ENCODE measurements at regions not wholly inside any gene's neighbourhood (a gene's known extent, or its start where the extent isn't known, plus 50 kb on each side); places are given as distances from the start of the nearest gene placed in this dataset.

GRCh38 chr13:109425821-109426689 is 360.3 kb downstream of the IRS2 start:
- Histone ChIP-seq H3K36me3 (no peaks in the 10 kb centered on the region), H3K27ac (peak overlapping the region; percentile 50), H3K9me3 (no peaks in the 10 kb centered on the region), H3K4me1 (ENCODE audit: control insufficient read depth in 1 of 2, insufficient read depth in 1 of 2, low read depth in 1 of 2, low read length in 1 of 2) (peaks cover 12 to 34% of the 10 kb centered on the region in 2 experiments), H3K27me3 (no peaks in the 10 kb centered on the region), H3K4me3 (ENCODE audit: low read depth in 1 of 2, low read length in 1 of 2) (no peak overlapping the region)
- TF ChIP-seq CTCF (IDR thresholded peaks at IDR 0.05), result no peak

- Histone ChIP-seq H3K27ac (peak overlapping the region; percentile 78), H3K9me3 (no peaks in the 10 kb centered on the region), H3K4me1 (ENCODE audit: control insufficient read depth in 1 of 2, insufficient read depth in 1 of 2, low read depth in 1 of 2, low read length in 1 of 2) (peaks cover 11 to 34% of the 10 kb centered on the region in 2 experiments), H3K36me3 (no peaks in the 10 kb centered on the region), H3K4me3 (ENCODE audit: low read depth in 1 of 2, low read length in 1 of 2) (peak overlapping the region in 1 of 2 experiments; percentile 1), H3K27me3 (no peaks in the 10 kb centered on the region)
- no peak for TF ChIP-seq CTCF (IDR thresholded peaks at IDR 0.05)
Observed at GRCh38 chr13:109422161-109422560, 364.2 kb downstream of the IRS2 start.

- no peaks in the 10 kb centered on the region for H3K27me3 ChIP-seq
- no peak overlapping the region for H3K4me3 ChIP-seq (ENCODE audit: low read depth in 1 of 2, low read length in 1 of 2)
- no peaks in the 10 kb centered on the region for H3K9me3 ChIP-seq
- H3K36me3 ChIP-seq, result no peaks in the 10 kb centered on the region
- peaks cover 11 to 34% of the 10 kb centered on the region in 2 experiments for H3K4me1 ChIP-seq (ENCODE audit: control insufficient read depth in 1 of 2, insufficient read depth in 1 of 2, low read depth in 1 of 2, low read length in 1 of 2)
- TF ChIP-seq CTCF (IDR thresholded peaks at IDR 0.05), result no peak
- no peak overlapping the region for H3K27ac ChIP-seq
Observed at GRCh38 chr13:109419896-109420295, 366.5 kb downstream of the IRS2 start.

GRCh38 chr13:109418111-109418510 is 368.3 kb downstream of the IRS2 start:
- no peak for TF ChIP-seq CTCF (IDR thresholded peaks at IDR 0.05)
- Histone ChIP-seq H3K27me3 (no peaks in the 10 kb centered on the region), H3K27ac (peak overlapping the region; percentile 38), H3K4me3 (ENCODE audit: low read depth in 1 of 2, low read length in 1 of 2) (no peak overlapping the region), H3K9me3 (no peaks in the 10 kb centered on the region), H3K36me3 (no peaks in the 10 kb centered on the region), H3K4me1 (ENCODE audit: control insufficient read depth in 1 of 2, insufficient read depth in 1 of 2, low read depth in 1 of 2, low read length in 1 of 2) (peaks cover 12 to 35% of the 10 kb centered on the region in 2 experiments)

- no peak overlapping the region for H3K27ac ChIP-seq
- peaks cover 23 to 26% of the 10 kb centered on the region in 2 experiments for H3K4me1 ChIP-seq (ENCODE audit: control insufficient read depth in 1 of 2, insufficient read depth in 1 of 2, low read depth in 1 of 2, low read length in 1 of 2)
- no peak overlapping the region for H3K4me3 ChIP-seq (ENCODE audit: low read depth in 1 of 2, low read length in 1 of 2)
- TF ChIP-seq CTCF (IDR thresholded peaks at IDR 0.05), result no peak
- H3K27me3 ChIP-seq, result no peaks in the 10 kb centered on the region
- no peaks in the 10 kb centered on the region for H3K36me3 ChIP-seq
- H3K9me3 ChIP-seq, result no peaks in the 10 kb centered on the region
Observed at GRCh38 chr13:109416001-109416400, 370.4 kb downstream of the IRS2 start.

All from neutrophil (primary cell).